ENCODE measurements at regions not wholly inside any gene's neighbourhood (a gene's known extent, or its start where the extent isn't known, plus 50 kb on each side); places are given as distances from the start of the nearest gene placed in this dataset.

GRCh38 chr4:149269835-149270234, 545.8 kb downstream of the IQCM start:
- Histone ChIP-seq H3K4me3 (ENCODE audit: extremely low read depth in 1 of 4, insufficient read depth in 2 of 4, low read depth in 3 of 4, low read length in 4 of 4) (no peak overlapping the region), H2BK15ac (ENCODE audit: low read length) (no peak overlapping the region), H3K9ac (replicated peaks in 1 of 4; ENCODE audit: extremely low read depth in 1 of 4, low read depth in 3 of 4, low read length in 3 of 4) (no peak overlapping the region), H3K23me2 (ENCODE audit: low read depth, low read length) (no peaks in the 10 kb centered on the region), H4K91ac (replicated peaks; ENCODE audit: insufficient read length, low read length) (no peak overlapping the region), H3K36me3 (ENCODE audit: control insufficient read depth in 2 of 4, insufficient read depth in 4 of 4, low read length in 3 of 4) (no peaks in the 10 kb centered on the region), H4K5ac (ENCODE audit: insufficient read length, low read depth, low read length) (no peak overlapping the region), H3K18ac (ENCODE audit: extremely low read depth, low read length) (no peak overlapping the region), H2AFZ (ENCODE audit: low read length) (no peak overlapping the region), H3K4me2 (ENCODE audit: insufficient read depth in 1 of 2, low read depth in 2 of 2, low read length in 2 of 2) (no peak overlapping the region), H3K14ac (ENCODE audit: insufficient read length) (no peak overlapping the region), H3K4me1 (replicated peaks in 1 of 4; ENCODE audit: control insufficient read depth in 3 of 4, insufficient read depth in 4 of 4, low read length in 3 of 4) (no peaks in the 10 kb centered on the region), H3K79me2 (ENCODE audit: control insufficient read depth in 1 of 2, insufficient read depth in 2 of 2, low read length in 2 of 2) (no peaks in the 10 kb centered on the region), H3K23ac (ENCODE audit: insufficient read length) (no peak overlapping the region), H3K4ac (replicated peaks; ENCODE audit: insufficient read length, low read depth, low read length) (no peak overlapping the region), H3K56ac (replicated peaks; ENCODE audit: insufficient read length, low read depth, low read length) (no peak overlapping the region), H3K27me3 (replicated peaks in 1 of 4; ENCODE audit: control insufficient read depth in 3 of 4, extremely low read depth in 1 of 4, insufficient read depth in 3 of 4, low read length in 3 of 4) (no peaks in the 10 kb centered on the region), H4K8ac (ENCODE audit: extremely low read depth, insufficient read depth, low read length) (no peak overlapping the region), H4K20me1 (replicated peaks in 1 of 2; ENCODE audit: control insufficient read depth in 1 of 2, insufficient read depth in 2 of 2, low read length in 2 of 2) (no peaks in the 10 kb centered on the region), H2AK5ac (ENCODE audit: low read depth, low read length) (no peak overlapping the region), H2BK5ac (ENCODE audit: low read depth, low read length) (no peak overlapping the region), H2BK12ac (ENCODE audit: low read depth, low read length) (no peak overlapping the region), H2BK20ac (ENCODE audit: low read length) (no peak overlapping the region), H3K9me3 (ENCODE audit: insufficient read depth in 2 of 2, low read depth in 1 of 2, low read length in 1 of 2) (no peaks in the 10 kb centered on the region), H3K79me1 (ENCODE audit: low read depth, low read length) (no peaks in the 10 kb centered on the region), H2BK120ac (replicated peaks; ENCODE audit: low read depth, low read length) (no peak overlapping the region), H3K27ac (ENCODE audit: low read depth, low read length) (no peak overlapping the region)
- TF ChIP-seq CBX5 (IDR thresholded peaks at IDR 0.05; ENCODE audit: low read depth, low read length): no peak
- peak; percentile 94 for TF ChIP-seq MAFK (IDR thresholded peaks at IDR 0.05; ENCODE audit: low read depth, low read length)
- ChIA-PET POLR2A (ENCODE audit: partially characterized antibody) (no interaction called here), CTCF (ENCODE audit: partially characterized antibody) (interaction anchor here (1.3 kb wide), 1 partner anchor 309 kb away, joined by 3 read pairs; no protein-coding TSS in a partner anchor)
- FAIRE-seq: no peak
- DNase-seq (ENCODE audit: low read depth in 1 of 2, low spot score in 2 of 2): no peak
- 90% methylated on average over 1 of the region's 1 CpG; no CpG with 5 or more reads in 1 of the 2 experiments for WGBS, 2 experiments (ENCODE audit: extremely low coverage in 1 of 2, insufficient coverage in 1 of 2, insufficient read length in 1 of 2, insufficient replicate concordance in 2 of 2, low coverage in 1 of 2, low lambda C conversion rate in 2 of 2, missing lambda C conversion rate in 1 of 2)

Measured in H1 (cell line).